C4-2B (cell line): ENCODE measurements at regions not wholly inside any gene's neighbourhood (a gene's known extent, or its start where the extent isn't known, plus 50 kb on each side); places are given as distances from the start of the nearest gene placed in this dataset.

ENCODE experiments used
- CTCF ChIP-seq: fragments of 450-650 bp; conservative IDR thresholded peaks from 2 replicates; pipeline ENCODE4 v1.5.1; 2017; ENCODE audit warnings: mild to moderate bottlenecking
- ZFX ChIP-seq: fragments of 450-650 bp; IDR thresholded peaks from 2 replicates; pipeline ENCODE4 v1.6.1; 2017

DNA sequence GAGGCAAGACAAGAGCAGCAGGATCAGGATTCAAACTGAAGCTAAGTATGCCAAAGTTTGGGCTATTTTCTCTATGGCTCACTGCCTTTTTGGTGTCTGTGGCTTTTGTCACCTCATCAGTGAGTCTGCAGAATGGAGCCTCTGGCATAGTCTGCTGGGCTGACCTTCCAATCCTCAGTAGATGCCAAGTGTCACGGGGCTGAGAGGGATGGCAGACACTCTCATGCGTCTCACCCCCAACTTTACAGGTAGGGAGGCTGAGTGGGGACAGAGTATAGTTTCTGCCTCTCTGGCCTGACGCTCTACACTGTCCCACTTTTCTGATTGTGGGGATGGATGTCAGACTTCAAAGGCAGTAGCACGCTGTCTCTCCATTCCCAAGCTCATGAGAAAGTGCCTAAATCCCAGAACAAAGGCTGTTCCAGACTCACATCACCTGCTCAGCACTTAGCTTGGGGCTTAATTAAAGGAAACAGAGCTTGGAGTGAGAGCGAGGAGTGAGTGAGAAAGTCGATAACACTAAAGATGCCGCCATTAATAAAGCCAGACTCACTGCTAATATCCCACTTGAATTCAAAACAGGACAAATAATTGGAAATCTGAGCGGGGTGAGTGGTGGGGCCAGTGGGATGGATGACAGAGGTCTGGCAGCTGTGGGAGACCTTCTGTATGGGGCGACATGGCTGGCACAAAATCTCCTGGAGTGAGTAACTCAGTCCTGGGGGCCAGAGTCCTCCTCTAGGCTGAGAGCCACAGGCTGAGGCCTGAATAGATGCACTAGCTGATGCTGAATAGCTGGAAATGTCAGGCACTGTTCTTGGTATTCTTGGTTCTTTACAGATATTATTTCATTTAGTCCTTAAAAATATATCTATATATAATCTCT, 78.4 kb upstream of the MRPS22 start:
- no peak for TF ChIP-seq CTCF
- TF ChIP-seq ZFX, result no peak
